AG04450 (cell line): ENCODE measurements at regions not wholly inside any gene's neighbourhood (a gene's known extent, or its start where the extent isn't known, plus 50 kb on each side); places are given as distances from the start of the nearest gene placed in this dataset.

Experiments
- CTCF ChIA-PET: fragments of 300-600, 350-600 bp; formaldehyde crosslinking; extraction: SDS; loops from one replicate; lab custom pipeline; 2022; ENCODE audit warnings: antibody characterized with exemption, inconsistent platforms; lab: Charles Lee
- POLR2A ChIA-PET: fragments of 350-600 bp; formaldehyde crosslinking; extraction: SDS; loops from one replicate; lab custom pipeline; 2021; ENCODE audit warnings: antibody characterized with exemption, inconsistent platforms; lab: Yijun Ruan, JAX
- DNase-seq: peaks from one replicate; pipeline ENCODE4 v3.0.0-alpha.2; 2011; ENCODE audit warnings: low read depth, low spot score
- H3K27ac ChIP-seq: one replicate; pipeline ENCODE4 v1.5.1; 2012; ENCODE audit warnings: low read depth, low read length, control low read depth
- H3K27me3 ChIP-seq: one replicate; pipeline ENCODE4 v1.6.0; 2012; ENCODE audit warnings: low read length; ENCODE audit not compliant: control insufficient read depth, insufficient read depth
- H3K4me3 ChIP-seq: 2 replicates; pipeline ENCODE4 v1.5.1; 2011; ENCODE audit warnings: mild to moderate bottlenecking, low read depth, low read length, control low read depth
- H3K9me3 ChIP-seq: 2 replicates; pipeline ENCODE4 v1.5.1; 2012; ENCODE audit warnings: low read length; ENCODE audit not compliant: control insufficient read depth, insufficient read depth
- CTCF ChIP-seq: IDR thresholded peaks from 2 replicates; pipeline ENCODE4 v1.5.1; 2011; ENCODE audit warnings: low read depth, low read length, control low read depth, inconsistent platforms

- Histone ChIP-seq H3K9me3 (no peaks in the 10 kb centered on the region), H3K27me3 (no peaks in the 10 kb centered on the region), H3K4me3 (no peak overlapping the region), H3K27ac (no peak overlapping the region)
- CTCF ChIA-PET = no interaction called here
- POLR2A ChIA-PET = no interaction called here
- TF ChIP-seq CTCF = no peak
- DNase-seq = no peak
Measured at GRCh38 chr4:36494747-36495146, 213.3 kb downstream of the DTHD1 start.

- POLR2A ChIA-PET = no interaction called here
- no peak for TF ChIP-seq CTCF
- Histone ChIP-seq H3K27ac (no peak overlapping the region), H3K9me3 (no peaks in the 10 kb centered on the region), H3K27me3 (no peaks in the 10 kb centered on the region), H3K4me3 (no peak overlapping the region)
- CTCF ChIA-PET = no interaction called here
- no peak for DNase-seq
Measured at GRCh38 chr4:36502350-36502749, 220.9 kb downstream of the DTHD1 start.

DNA sequence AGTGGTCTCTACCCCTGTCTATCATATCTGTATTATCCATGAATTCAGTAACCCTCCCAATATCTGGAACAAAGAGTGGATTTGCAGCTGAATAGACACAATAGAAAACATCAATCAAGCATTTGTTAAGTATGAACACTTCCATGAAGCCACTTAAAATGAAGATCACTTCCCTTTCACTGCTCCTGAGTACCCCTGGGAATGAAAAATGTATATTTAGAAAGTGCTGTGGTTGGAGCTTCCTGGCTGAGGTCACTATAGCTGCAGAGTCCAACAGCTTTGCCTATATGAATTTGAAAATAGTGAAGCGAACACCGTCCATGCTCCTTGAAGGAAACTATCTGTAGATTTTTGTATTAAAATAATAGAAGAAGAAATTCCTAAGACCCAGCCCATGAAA, 227.0 kb downstream of the DTHD1 start:
- DNase-seq = no peak
- Histone ChIP-seq H3K27ac (no peak overlapping the region), H3K27me3 (peaks cover 2% of the 10 kb centered on the region), H3K9me3 (peaks cover 1% of the 10 kb centered on the region; the same call in 1 of the 2 replicates), H3K4me3 (no peak overlapping the region)
- TF ChIP-seq CTCF = no peak
- ChIA-PET CTCF (no interaction called here), POLR2A (no interaction called here)

DNA sequence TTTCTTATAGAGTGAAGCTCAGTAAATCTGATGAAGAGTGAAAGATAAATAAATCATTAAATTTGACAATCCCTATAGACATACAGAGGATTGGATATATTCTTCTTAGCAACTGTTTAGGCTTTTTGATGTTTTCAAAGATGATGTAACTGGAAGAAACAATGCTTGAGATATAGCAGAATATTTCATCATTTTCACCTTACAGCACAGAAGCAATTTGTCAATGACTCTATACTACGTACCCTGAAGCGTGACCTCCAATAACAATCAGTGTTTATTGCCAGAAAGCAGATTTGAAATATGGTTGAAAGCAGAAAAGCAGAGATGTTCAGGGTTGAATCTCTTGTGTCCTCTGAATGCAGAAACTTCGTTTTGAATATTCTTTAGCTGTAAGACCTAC, 228.4 kb downstream of the DTHD1 start:
- H3K9me3 ChIP-seq = peaks cover 4% of the 10 kb centered on the region; the same call in 1 of the 2 replicates

DNA sequence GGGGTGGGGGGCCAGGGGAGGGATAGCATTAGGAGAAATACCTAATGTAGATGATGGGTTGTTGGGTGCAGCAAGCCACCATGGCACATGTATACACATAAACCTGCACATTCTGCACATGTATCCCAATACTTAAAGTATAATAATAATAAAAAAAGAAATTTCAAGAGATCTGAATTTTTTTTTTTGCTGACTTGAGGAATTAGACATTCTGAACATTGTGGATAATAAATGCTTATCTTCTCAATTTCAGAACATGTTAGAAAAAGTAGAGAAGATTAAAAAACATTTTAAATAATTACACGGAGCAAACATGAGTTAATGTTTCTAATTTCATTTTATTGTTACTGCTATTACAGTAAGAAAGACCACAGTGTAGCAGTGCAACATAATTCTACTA, 230.4 kb downstream of the DTHD1 start:
- ChIA-PET POLR2A (no interaction called here), CTCF (no interaction called here)
- no peak for DNase-seq
- peaks cover 2% of the 10 kb centered on the region for H3K27me3 ChIP-seq
- no peak overlapping the region for H3K4me3 ChIP-seq
- H3K27ac ChIP-seq = no peak overlapping the region
- TF ChIP-seq CTCF = no peak
- peaks cover 7% of the 10 kb centered on the region; the same call in 1 of the 2 replicates for H3K9me3 ChIP-seq

More for the DNA sequence above, 228.4 kb downstream of the DTHD1 start:
- Histone ChIP-seq H3K27me3 (peaks cover 2% of the 10 kb centered on the region), H3K4me3 (no peak overlapping the region), H3K27ac (no peak overlapping the region)
- TF ChIP-seq CTCF = no peak
- ChIA-PET CTCF (no interaction called here), POLR2A (no interaction called here)
- DNase-seq = no peak
